Muscle of leg (tissue), 3 donors: ENCODE measurements at regions not wholly inside any gene's neighbourhood (a gene's known extent, or its start where the extent isn't known, plus 50 kb on each side); places are given as distances from the start of the nearest gene placed in this dataset.

Experiments
- DNase-seq: peaks from one replicate; pipeline ENCODE4 v3.0.0; 2013
- H3K27ac ChIP-seq: one replicate; pipeline ENCODE4 v1.5.1; 2013; ENCODE audit warnings: mild to moderate bottlenecking, low read length, control low read depth
- H3K27me3 ChIP-seq: one replicate; pipeline ENCODE4 v1.6.1; 2013; ENCODE audit warnings: low read length; ENCODE audit not compliant: control insufficient read depth, insufficient read depth
- H3K36me3 ChIP-seq: one replicate; pipeline ENCODE4 v1.6.1; 2013; ENCODE audit warnings: low read length; ENCODE audit not compliant: control insufficient read depth, insufficient read depth
- H3K4me1 ChIP-seq: one replicate; pipeline ENCODE4 v1.6.1; 2013; ENCODE audit warnings: low read length; ENCODE audit not compliant: control insufficient read depth, insufficient read depth
- H3K4me3 ChIP-seq: one replicate; pipeline ENCODE4 v1.5.1; 2013; ENCODE audit warnings: low read length, control low read depth
- H3K9me3 ChIP-seq: replicated peaks from 2 replicates; pipeline ENCODE4 v1.6.1; 2013; ENCODE audit warnings: low read depth, low read length; ENCODE audit not compliant: control insufficient read depth
- WGBS: methylation state at CpG from one replicate; pipeline ENCODE4 v1.1.5; 2013; ENCODE audit warnings: missing lambda C conversion rate; ENCODE audit not compliant: insufficient coverage; 5-methylcytosine and 5-hydroxymethylcytosine counted together

DNA sequence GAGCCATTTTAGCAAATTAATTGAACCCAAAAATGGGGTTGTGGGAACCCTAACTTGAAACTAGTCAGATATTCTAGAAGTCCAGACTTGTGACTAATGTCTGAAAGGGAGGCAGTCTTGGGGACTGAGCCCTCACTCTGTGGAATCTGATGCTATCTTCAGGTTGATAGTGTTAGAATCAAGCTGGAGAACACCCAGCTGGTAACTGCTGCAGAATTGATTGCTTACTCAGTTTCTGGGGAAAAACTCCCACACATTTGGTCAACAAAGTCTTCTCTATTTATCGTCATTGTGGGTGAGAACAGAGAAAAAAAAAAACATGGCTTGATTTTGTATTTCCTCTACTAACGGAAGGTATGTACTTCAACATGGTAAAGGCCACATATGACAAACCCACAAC lies 1925.8 kb upstream of the CELF4 start:
- no CpG with 5 or more reads among the region's 2 CpGs for WGBS
- no peak for DNase-seq
- Histone ChIP-seq H3K27me3 (no peaks in the 10 kb centered on the region), H3K9me3 (no peaks in the 10 kb centered on the region), H3K4me1 (no peaks in the 10 kb centered on the region), H3K27ac (no peak overlapping the region), H3K36me3 (no peaks in the 10 kb centered on the region), H3K4me3 (no peak overlapping the region)

- no peaks in the 10 kb centered on the region for H3K36me3 ChIP-seq
- H3K9me3 ChIP-seq, result no peaks in the 10 kb centered on the region
- no peak overlapping the region for H3K27ac ChIP-seq
- WGBS, result 38% methylated on average over 1 of the region's 1 CpG
- no peaks in the 10 kb centered on the region for H3K4me1 ChIP-seq
- no peaks in the 10 kb centered on the region for H3K27me3 ChIP-seq
- H3K4me3 ChIP-seq, result no peak overlapping the region
- peak; percentile 15 for DNase-seq
Observed at GRCh38 chr18:39489431-39489830, 1923.8 kb upstream of the CELF4 start.

GRCh38 chr18:39487932-39488331 lies 1922.3 kb upstream of the CELF4 start:
- Histone ChIP-seq H3K4me1 (no peaks in the 10 kb centered on the region), H3K9me3 (no peaks in the 10 kb centered on the region), H3K27ac (no peak overlapping the region), H3K27me3 (no peaks in the 10 kb centered on the region), H3K4me3 (no peak overlapping the region), H3K36me3 (no peaks in the 10 kb centered on the region)
- 78% methylated on average over 2 of the region's 3 CpGs for WGBS
- DNase-seq, result no peak

GRCh38 chr18:39486268-39486667 lies 1920.7 kb upstream of the CELF4 start:
- H3K36me3 ChIP-seq, result no peaks in the 10 kb centered on the region
- no CpG with 5 or more reads among the region's 3 CpGs for WGBS
- DNase-seq, result no peak
- H3K27me3 ChIP-seq, result no peaks in the 10 kb centered on the region
- H3K4me1 ChIP-seq, result no peaks in the 10 kb centered on the region
- H3K4me3 ChIP-seq, result no peak overlapping the region
- no peaks in the 10 kb centered on the region for H3K9me3 ChIP-seq
- H3K27ac ChIP-seq, result no peak overlapping the region

DNA sequence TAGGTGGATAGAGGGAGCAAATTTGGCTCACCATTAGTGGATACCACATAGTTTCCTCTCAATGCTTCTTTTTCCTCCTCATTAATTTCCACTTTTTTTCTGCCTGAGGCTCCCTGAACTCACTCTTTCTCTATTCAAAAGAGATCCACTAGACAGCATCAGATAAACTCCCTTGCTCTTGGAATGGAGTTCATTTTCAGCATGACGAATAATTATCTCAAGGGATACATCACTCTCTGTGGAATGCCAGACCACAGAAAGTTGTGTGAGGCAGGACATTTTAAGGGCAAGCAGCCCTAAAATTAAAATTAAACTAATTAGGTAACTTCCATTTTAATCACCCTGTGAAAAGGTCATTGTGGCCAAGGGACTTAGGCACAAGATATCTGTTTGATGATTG lies 1920.1 kb upstream of the CELF4 start:
- H3K9me3 ChIP-seq, result no peaks in the 10 kb centered on the region
- no CpG with 5 or more reads among the region's 1 CpG for WGBS
- no peaks in the 10 kb centered on the region for H3K4me1 ChIP-seq
- no peak overlapping the region for H3K4me3 ChIP-seq
- H3K27me3 ChIP-seq, result no peaks in the 10 kb centered on the region
- no peak overlapping the region for H3K27ac ChIP-seq
- no peaks in the 10 kb centered on the region for H3K36me3 ChIP-seq
- no peak for DNase-seq

DNA sequence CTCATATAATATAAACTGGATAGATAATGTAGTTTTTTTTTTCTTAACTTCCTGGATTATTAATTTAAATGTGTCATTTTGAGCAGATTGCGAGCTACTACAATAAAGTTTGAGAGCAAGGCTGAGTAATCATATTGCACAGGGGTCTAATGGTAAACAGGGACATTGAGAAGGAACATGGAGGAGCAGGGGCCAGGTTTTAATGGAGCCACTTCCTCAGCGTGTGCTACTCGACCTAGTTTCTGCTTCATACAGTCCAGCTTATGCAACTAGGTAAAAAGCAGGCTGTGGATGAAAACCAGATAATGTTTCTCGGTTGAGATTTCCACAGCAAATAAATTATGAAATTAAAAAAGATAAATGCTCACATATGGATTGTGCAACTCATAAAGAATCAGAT lies 1915.7 kb upstream of the CELF4 start:
- H3K4me3 ChIP-seq, result no peak overlapping the region
- 100% methylated on average over 1 of the region's 4 CpGs for WGBS
- no peaks in the 10 kb centered on the region for H3K9me3 ChIP-seq
- H3K27me3 ChIP-seq, result no peaks in the 10 kb centered on the region
- H3K27ac ChIP-seq, result no peak overlapping the region
- no peak for DNase-seq
- H3K36me3 ChIP-seq, result no peaks in the 10 kb centered on the region
- no peaks in the 10 kb centered on the region for H3K4me1 ChIP-seq

GRCh38 chr18:39480494-39481195 lies 1915.0 kb upstream of the CELF4 start:
- no peaks in the 10 kb centered on the region for H3K27me3 ChIP-seq
- H3K9me3 ChIP-seq, result no peaks in the 10 kb centered on the region
- H3K4me1 ChIP-seq, result no peaks in the 10 kb centered on the region
- no peak overlapping the region for H3K4me3 ChIP-seq
- 78% methylated on average over 1 of the region's 4 CpGs for WGBS
- H3K36me3 ChIP-seq, result no peaks in the 10 kb centered on the region
- DNase-seq, result peak; percentile 4
- H3K27ac ChIP-seq, result no peak overlapping the region

- Histone ChIP-seq H3K27me3 (no peaks in the 10 kb centered on the region), H3K36me3 (no peaks in the 10 kb centered on the region), H3K4me1 (no peaks in the 10 kb centered on the region), H3K27ac (no peak overlapping the region), H3K4me3 (no peak overlapping the region), H3K9me3 (no peaks in the 10 kb centered on the region)
- peak; percentile 15 for DNase-seq
Observed at GRCh38 chr18:39464006-39464405, 1898.4 kb upstream of the CELF4 start.

DNA sequence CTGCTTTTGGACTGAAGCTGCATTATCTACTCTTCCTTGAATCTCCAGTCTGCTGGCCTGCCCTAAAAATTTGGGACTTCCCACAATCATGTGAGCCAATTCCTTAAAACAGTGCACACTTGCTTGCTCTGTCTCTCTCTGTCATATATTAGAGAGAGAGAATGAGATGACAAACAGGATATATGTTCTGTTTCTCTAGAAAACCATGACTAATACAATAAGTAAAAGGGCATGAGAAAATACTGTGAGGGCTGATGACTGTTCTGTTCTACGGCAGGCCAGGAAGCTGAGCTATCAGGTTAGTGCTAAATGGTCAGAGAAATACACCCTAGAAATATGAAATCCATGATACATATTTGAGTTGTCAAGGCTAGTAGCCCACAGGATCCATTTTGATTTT lies 1896.8 kb upstream of the CELF4 start:
- no peaks in the 10 kb centered on the region for H3K9me3 ChIP-seq
- WGBS, result no CpG with 5 or more reads among the region's 1 CpG
- no peak for DNase-seq
- H3K36me3 ChIP-seq, result no peaks in the 10 kb centered on the region
- no peaks in the 10 kb centered on the region for H3K4me1 ChIP-seq
- no peak overlapping the region for H3K4me3 ChIP-seq
- no peaks in the 10 kb centered on the region for H3K27me3 ChIP-seq
- H3K27ac ChIP-seq, result no peak overlapping the region

GRCh38 chr18:39460136-39460535 lies 1894.5 kb upstream of the CELF4 start:
- H3K27ac ChIP-seq, result no peak overlapping the region
- DNase-seq, result no peak
- peaks cover 2% of the 10 kb centered on the region for H3K4me1 ChIP-seq
- H3K9me3 ChIP-seq, result no peaks in the 10 kb centered on the region
- H3K4me3 ChIP-seq, result no peak overlapping the region
- no peaks in the 10 kb centered on the region for H3K36me3 ChIP-seq
- no peaks in the 10 kb centered on the region for H3K27me3 ChIP-seq

GRCh38 chr18:39455285-39455684 lies 1889.7 kb upstream of the CELF4 start:
- Histone ChIP-seq H3K27me3 (no peaks in the 10 kb centered on the region), H3K9me3 (no peaks in the 10 kb centered on the region), H3K4me3 (no peak overlapping the region), H3K36me3 (no peaks in the 10 kb centered on the region), H3K27ac (peak overlapping the region; percentile 16), H3K4me1 (peaks cover 5% of the 10 kb centered on the region)
- peak; percentile 21 for DNase-seq
